ENCODE measurements at regions not wholly inside any gene's neighbourhood (a gene's known extent, or its start where the extent isn't known, plus 50 kb on each side); places are given as distances from the start of the nearest gene placed in this dataset.

DNA sequence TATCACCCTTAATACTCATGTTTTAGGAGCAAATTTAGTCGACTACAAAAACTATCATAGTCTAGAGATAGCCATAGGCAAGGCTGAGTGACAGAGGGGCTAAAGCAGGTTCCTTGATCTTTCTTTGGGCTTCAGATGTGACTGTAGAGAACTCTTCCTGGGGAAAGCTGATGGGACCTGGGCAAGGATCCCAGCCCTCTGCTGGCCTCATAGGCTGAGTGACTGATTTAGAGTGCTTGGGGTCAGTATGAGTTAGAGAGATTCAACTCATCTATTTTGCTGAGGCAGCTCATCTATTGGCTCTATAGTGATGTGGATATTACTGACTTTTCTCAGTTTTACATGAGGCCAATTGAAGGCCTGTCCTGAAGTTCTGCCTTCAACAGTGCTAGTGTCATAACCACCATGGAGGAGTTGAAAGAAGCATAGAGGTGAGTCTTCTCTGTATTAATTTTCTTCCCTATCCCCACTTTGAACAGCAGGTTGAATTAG is 81.6 kb downstream of the SAMD9 start:
- H3K27me3 ChIP-seq (replicated peaks in 1 of 7): no peaks in the 10 kb centered on the region
- peaks cover 3 to 17% (median 13%) of the 10 kb centered on the region in 8 donors for H3K9me3 ChIP-seq
- no peaks in the 10 kb centered on the region for H3K36me3 ChIP-seq
- H3K27ac ChIP-seq: no peak overlapping the region
- no peaks in the 10 kb centered on the region for H3K4me1 ChIP-seq
- WGBS, 5 donors: 66 to 79% (median 71%) methylated on average over 1 of the region's 1 CpG
- H3K4me3 ChIP-seq: no peak overlapping the region
- TF ChIP-seq POLR2AphosphoS5 (IDR thresholded peaks at IDR 0.05): no peak
- no peak for DNase-seq
- intact Hi-C loops (cut with DNase I; ENCODE audit: low total_unique reads): no loop called here

DNA sequence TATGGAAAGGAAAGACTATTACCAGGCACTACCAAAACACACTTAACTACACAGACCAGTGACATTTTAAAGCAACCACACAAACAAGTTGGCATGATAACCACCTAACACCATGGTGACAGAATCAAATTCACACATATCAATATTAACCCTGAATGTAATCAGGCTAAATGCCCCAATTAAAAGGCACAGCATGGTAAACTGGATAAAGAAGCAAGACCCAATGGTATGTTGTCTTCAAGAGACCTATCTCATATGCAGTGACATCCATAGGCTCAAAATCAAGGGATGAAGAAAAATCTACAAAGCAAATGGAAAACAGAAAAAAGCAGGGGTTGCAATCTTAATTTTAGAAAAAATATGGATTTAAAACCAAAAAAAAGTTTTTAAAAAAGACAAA is 86.0 kb downstream of the SAMD9 start:
- TF ChIP-seq POLR2A (IDR thresholded peaks at IDR 0.05) (no peak), POLR2AphosphoS5 (IDR thresholded peaks at IDR 0.05) (no peak)
- TF ChIP-seq, protein P1, sequence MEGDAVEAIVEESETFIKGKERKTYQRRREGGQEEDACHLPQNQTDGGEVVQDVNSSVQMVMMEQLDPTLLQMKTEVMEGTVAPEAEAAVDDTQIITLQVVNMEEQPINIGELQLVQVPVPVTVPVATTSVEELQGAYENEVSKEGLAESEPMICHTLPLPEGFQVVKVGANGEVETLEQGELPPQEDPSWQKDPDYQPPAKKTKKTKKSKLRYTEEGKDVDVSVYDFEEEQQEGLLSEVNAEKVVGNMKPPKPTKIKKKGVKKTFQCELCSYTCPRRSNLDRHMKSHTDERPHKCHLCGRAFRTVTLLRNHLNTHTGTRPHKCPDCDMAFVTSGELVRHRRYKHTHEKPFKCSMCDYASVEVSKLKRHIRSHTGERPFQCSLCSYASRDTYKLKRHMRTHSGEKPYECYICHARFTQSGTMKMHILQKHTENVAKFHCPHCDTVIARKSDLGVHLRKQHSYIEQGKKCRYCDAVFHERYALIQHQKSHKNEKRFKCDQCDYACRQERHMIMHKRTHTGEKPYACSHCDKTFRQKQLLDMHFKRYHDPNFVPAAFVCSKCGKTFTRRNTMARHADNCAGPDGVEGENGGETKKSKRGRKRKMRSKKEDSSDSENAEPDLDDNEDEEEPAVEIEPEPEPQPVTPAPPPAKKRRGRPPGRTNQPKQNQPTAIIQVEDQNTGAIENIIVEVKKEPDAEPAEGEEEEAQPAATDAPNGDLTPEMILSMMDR (IDR thresholded peaks at IDR 0.05 in 8 of 11, conservative IDR thresholded peaks at IDR 0.05 in 3 of 11): no peak
- intact Hi-C loops (cut with DNase I; ENCODE audit: low total_unique reads): no loop called here
- Histone ChIP-seq H3K9me3 (peaks cover 3 to 24% (median 13%) of the 10 kb centered on the region in 8 donors), H3K4me1 (no peaks in the 10 kb centered on the region), H3K27me3 (replicated peaks in 1 of 7) (peaks cover 0 to 4% (median 0%) of the 10 kb centered on the region in 7 donors), H3K4me3 (no peak overlapping the region), H3K27ac (no peak overlapping the region), H3K36me3 (no peaks in the 10 kb centered on the region)
- DNase-seq: no peak

DNA sequence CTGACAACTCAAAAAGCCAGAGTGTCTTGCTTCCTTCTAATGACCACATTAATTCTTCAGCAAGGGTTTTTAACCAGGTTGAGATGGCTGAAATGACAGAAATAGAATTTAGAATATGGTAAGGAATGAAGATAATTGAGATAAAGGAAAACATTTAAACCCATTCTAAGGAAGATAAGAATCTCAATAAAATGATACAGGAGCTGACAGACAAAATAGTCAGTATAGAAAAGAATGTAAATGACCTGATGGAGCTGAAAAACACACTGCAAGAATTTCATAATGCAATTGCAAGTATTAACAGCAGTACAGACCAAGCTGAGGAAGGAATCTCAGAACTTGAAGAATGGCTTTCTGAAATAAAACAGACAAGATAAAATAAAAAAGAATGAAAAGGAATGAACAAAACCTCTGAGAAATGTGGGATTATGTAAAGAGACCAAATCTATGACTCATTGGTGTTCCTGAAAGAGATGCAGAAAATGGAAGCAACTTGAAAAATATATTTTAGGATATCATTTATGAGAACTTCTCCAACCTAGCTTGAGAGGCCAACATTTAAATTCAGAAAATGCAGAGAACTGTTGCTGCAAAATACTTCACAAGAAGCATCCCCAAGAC is 87.1 kb downstream of the SAMD9 start:
- TF ChIP-seq, protein P1 (IDR thresholded peaks at IDR 0.05 in 8 of 11, conservative IDR thresholded peaks at IDR 0.05 in 3 of 11): no peak
- TF ChIP-seq POLR2AphosphoS5 (IDR thresholded peaks at IDR 0.05) (no peak), POLR2A (IDR thresholded peaks at IDR 0.05) (no peak)
- H3K27ac ChIP-seq: no peak overlapping the region
- H3K4me3 ChIP-seq: no peak overlapping the region
- peaks cover 3 to 24% (median 13%) of the 10 kb centered on the region in 8 donors for H3K9me3 ChIP-seq
- peaks cover 0 to 5% (median 0%) of the 10 kb centered on the region in 7 donors for H3K27me3 ChIP-seq (replicated peaks in 1 of 7)
- intact Hi-C loops (cut with DNase I; ENCODE audit: low total_unique reads): no loop called here
- H3K4me1 ChIP-seq: no peaks in the 10 kb centered on the region
- no peaks in the 10 kb centered on the region for H3K36me3 ChIP-seq
- DNase-seq: no peak

DNA sequence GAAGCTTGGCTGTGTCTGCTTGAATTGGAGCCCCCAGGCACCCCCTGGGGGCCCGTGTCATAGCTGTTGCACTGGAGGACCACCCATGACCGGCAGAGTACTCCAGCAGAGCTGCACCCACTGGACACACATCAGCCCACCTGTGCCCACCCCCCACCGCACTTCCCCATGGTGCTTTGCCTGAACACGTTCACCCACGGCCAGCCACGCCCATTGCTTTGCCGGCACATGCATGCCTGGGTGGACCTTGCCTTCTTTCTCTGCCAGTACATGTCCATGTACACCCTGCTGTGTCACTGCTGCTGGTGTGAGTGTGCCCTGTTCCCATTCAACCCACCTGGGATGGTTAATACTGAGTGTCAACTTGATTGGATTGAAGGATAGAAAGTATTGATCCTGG is 88.7 kb downstream of the SAMD9 start:
- Histone ChIP-seq H3K4me1 (no peaks in the 10 kb centered on the region), H3K9me3 (peaks cover 3 to 24% (median 13%) of the 10 kb centered on the region in 8 donors), H3K4me3 (no peak overlapping the region), H3K27ac (no peak overlapping the region), H3K36me3 (no peaks in the 10 kb centered on the region), H3K27me3 (replicated peaks in 1 of 7) (peaks cover 0 to 5% (median 0%) of the 10 kb centered on the region in 7 donors)
- 83 to 95% (median 84%) methylated on average over 6 to 7 of the region's 7 CpGs for WGBS, 5 donors
- DNase-seq: no peak
- TF ChIP-seq, protein P1 (IDR thresholded peaks at IDR 0.05 in 8 of 11, conservative IDR thresholded peaks at IDR 0.05 in 3 of 11): no peak
- TF ChIP-seq POLR2A (IDR thresholded peaks at IDR 0.05): no peak
- TF ChIP-seq POLR2AphosphoS5 (IDR thresholded peaks at IDR 0.05): no peak
- intact Hi-C loops (cut with DNase I; ENCODE audit: low total_unique reads): no loop called here
